ENCODE measurements at regions not wholly inside any gene's neighbourhood (a gene's known extent, or its start where the extent isn't known, plus 50 kb on each side); places are given as distances from the start of the nearest gene placed in this dataset.

- no peak for DNase-seq
Measured at GRCh38 chr6:67676892-67677291, 958.2 kb upstream of the ADGRB3 start.

DNA sequence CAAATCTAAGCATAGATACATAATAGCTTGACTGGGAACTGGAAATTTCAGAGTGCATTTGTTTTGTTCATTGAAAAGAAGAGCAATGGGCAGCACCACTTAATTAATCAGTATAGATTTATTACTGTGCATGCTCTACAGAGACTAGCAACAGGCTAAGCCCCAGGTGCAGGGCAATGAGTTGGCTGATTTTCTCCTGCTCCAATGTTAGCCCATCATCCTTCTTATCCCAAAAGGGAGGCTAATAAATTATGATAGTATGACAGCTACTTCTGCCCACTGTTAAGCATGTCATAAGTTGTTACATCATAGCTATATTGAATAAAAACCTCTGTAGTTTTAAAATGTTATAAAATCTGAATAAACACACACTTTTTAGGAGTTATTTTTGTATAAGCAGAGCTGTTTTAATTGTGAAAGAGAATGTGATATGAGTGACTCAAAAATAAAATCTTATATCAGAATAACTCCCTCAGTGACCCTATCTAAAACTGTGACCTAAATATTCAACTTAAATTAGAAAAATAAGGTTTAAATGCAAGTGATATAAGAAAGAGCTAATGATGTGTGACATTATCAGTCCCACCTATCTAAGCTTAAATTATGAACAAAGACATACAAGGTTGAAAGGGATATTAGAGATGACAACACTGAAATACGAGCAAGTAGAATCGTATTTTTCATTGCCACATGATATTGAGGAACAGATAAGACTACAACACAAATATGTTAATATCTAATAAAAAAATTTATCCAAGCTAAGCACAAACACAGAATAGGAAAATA, 967.3 kb upstream of the ADGRB3 start:
- no peak for DNase-seq

GRCh38 chr6:67666177-67666964, 968.7 kb upstream of the ADGRB3 start:
- DNase-seq = no peak

DNA sequence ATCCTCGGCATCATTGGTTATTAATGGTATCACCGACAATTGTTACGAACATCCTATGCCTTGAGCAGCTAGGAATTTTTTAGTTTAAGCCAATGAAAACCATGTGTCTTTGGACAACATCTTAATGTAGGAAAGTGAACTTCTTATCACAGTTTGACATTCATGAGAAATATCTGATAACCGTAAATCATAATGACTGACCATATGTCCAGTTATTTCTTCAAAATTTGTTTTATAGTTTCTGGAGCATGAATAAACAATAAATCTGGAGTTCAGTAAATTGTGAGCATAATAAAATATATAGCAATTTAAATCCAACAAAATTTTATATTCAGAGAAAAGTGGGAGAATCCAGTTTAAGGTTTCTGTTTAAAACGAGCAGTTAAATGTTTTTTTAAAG, 970.1 kb upstream of the ADGRB3 start:
- no peak for DNase-seq

- no peak for DNase-seq
Measured at GRCh38 chr6:67663105-67663895, 971.8 kb upstream of the ADGRB3 start.

DNA sequence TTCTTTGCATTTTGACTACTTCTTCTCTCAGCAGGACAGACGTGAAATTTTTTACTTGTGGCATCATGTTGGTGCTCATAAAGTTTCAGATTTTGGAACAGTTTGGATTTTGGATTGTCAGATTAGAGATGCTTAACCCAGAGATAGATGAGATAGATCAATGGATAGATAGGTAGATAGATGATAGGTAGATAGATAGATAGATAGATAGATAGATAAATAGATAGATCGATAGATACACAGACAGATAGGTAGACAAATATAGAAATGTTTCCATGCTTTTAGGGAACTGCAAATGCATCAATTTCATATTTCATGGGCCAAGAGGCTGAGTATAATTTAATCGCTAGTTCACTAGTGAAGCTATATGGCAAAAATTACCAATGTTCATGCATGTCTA, 981.5 kb upstream of the ADGRB3 start:
- DNase-seq = no peak

DNA sequence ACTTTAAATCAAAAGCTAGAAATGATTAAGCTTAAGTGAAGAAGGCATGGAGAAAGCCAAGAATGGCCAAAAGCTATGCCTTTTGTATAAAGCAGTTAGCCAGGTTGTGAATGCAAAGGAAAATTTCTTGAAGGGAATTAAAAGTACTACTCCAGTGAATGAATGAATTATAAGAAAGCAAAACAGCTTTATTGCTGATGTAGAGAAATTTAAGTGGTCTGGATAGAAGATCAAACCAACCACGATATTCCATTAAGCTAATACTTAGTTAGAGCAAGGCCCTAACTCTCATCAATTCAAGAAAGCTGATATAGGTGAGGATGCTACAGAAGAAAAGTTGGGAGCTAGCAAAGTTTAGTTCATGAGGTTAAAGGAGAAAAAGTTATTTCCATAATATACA, 988.5 kb upstream of the ADGRB3 start:
- no peak for DNase-seq

- DNase-seq = no peak
Measured at GRCh38 chr6:67643281-67643680, 991.8 kb upstream of the ADGRB3 start.

GRCh38 chr6:67642582-67642981, 992.5 kb upstream of the ADGRB3 start:
- DNase-seq = no peak

GRCh38 chr6:67640484-67640883, 994.6 kb upstream of the ADGRB3 start:
- no peak for DNase-seq

- no peak for DNase-seq
Measured at GRCh38 chr6:67639161-67639560, 995.9 kb upstream of the ADGRB3 start.

DNA sequence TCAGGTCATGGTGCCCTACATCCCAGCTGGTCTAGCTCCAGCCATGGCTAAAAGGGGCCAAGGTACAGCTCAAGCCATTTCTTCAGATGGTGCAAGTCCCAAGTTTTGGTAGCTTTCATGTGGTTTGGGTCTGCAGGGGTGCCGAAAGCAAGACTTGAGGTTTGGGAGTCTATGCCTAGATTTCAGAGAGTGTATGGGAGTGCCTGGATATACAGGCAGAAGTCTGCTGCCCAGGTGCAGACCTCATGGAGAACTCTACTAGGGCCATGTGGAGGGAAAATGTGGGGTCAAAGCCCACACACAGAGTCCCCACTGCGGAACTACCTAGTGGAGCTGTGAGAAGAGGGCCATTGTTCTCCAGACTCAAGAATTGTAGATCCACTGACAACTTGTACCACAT, 1000.9 kb upstream of the ADGRB3 start:
- no peak for DNase-seq

DNA sequence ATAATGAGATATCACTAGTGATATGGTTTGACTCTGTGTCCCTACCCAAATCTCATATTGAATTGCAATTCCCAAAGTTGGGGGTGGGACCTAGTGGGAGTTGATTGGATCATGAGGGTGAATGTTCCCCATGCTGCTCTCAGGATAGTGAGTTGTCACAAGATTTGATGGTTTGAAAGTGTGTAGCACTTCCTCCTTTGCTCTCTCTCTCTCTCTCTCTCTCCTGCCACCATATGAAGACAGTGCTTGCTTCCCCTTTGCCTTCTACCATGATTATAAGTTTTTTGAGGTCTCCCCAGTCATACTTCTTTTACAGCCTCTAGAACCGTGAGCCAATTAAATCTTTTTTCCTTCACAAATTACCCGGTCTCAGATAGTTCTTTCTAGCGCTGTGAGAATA, 1002.0 kb upstream of the ADGRB3 start:
- no peak for DNase-seq

DNA sequence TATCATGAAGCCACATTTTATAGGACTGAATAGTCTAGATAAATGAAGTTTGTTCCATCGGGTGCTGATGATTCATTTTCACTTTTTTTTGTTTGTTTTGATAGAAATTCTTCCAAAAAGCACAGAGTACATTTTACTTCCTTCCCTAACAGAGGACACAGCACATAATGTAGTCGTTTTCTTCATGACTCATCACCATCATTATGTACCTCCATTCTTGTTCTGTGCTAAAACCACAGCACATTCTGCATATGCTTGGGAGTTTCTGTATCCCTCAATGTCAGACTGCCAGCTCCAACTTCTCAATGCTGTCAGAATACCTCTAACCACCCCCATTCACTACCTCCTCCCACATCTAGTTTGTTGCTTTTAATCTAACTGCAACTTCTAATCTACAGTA, 1004.9 kb upstream of the ADGRB3 start:
- peak in 6 of 56 donors; percentile 1 to 47 (median 6) for DNase-seq

DNA sequence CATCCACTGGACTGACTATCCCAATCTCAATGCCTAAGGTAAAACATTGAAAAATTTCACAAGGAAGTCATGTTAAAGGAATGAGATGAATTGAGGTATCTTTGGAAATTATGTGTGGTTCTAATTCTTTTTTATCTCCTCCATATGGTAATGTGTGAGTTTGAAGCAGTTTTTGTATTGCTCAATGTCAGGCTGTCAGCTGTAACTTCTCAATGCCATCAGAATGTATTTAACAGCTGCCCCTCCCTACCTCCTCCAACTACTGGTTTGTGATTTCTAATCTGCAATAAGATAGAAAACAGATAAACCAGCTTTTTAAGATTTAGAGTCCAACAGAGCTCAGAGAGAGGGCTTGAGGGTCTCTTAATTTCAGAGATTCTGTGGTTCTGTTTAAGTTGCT, 1005.8 kb upstream of the ADGRB3 start:
- DNase-seq = no peak

- DNase-seq = no peak
Measured at GRCh38 chr6:67615796-67616195, 1019.3 kb upstream of the ADGRB3 start.

GRCh38 chr6:67608099-67608749, 1026.9 kb upstream of the ADGRB3 start:
- no peak for DNase-seq

DNA sequence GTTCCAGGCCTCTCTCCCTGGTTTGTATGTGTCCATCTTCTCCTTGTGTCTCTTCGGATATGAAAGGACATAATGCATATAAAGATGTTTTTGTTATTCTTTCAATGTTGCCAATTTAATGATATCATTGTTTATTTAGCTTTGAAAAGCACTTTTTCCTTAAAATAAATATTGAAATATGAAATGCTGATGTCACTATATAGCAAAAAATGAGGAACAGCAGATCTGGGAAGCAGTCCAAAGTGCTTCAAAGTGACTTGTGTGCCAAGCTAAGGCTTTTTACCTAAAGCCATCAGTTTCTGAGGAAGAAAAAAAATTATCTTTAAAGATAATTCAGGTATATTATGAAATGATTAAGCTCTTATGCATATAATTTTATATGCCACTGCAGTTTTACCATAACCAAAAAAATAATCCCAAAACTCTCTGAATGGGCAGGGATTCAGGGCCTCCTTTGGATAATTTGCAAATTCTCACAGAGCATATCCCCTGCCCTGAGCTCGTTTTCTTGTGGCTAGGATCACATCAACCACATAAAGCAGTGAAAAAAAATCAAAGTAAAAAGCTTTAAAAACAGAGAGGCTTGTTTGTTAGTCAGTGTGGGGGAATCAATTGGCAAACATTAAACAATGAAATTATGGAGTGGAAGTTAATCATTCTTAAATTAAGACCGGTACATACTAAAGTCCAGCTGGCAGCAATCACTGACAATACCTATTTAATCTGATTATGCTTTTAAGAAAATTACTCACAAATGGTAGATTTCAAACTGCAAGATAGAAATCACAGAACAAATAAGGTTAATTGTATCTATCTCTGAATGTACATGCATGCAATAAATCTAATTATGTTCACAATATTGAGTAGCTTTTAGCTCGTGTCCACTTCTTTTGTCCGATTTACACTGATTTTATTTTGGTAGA, 1027.9 kb upstream of the ADGRB3 start:
- no peak for DNase-seq

DNA sequence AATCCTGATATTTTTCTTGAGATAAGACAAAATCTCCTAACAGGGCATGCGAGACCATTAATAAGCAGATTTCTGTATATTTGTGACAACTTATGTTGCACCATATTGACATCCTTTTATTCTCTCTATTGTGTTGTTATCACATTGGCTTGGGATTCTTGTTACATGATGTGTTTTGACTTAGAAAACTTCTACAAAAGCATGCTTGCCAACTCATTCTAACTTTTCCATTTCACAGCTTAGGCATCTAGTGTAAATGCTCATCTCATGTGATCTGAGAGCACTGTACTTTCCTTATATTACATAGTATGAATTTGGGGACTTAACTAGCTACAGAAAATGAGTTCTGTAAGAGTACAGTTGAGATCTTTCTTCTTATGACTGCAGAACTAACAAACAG, 1040.7 kb upstream of the ADGRB3 start:
- DNase-seq = no peak

DNA sequence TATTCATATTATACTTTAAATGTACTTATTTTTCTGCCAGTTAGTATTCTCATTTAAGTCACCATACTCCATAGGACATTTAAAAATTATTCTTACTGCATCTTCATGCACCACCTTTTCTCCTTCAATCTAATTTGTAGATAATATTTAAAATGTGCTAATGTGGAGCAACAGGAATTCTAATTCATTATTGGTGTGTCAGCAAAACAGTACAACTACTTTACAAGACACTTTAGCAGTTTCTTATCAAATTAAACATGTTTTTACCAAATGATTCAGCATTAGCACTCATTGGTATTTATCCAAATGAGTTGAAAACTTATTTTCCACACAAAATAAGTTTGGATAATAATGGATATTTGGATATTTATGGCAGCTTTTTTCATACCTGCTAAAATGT, 1041.8 kb upstream of the ADGRB3 start:
- DNase-seq = no peak

Data from nucleus accumbens (tissue), 56 donors.